Mesendoderm (in vitro differentiated cells): ENCODE measurements at regions not wholly inside any gene's neighbourhood (a gene's known extent, or its start where the extent isn't known, plus 50 kb on each side); places are given as distances from the start of the nearest gene placed in this dataset.
A peak's percentile ranks its signal among the peaks of the same experiment; 100 is the strongest.

ENCODE experiments used
- DNase-seq: peaks from one replicate; pipeline ENCODE4 v3.0.0; 2013
- H2AK5ac ChIP-seq: 2 replicates; pipeline ENCODE4 v1.6.1; 2013; ENCODE audit warnings: low read length, inconsistent platforms
- H2BK120ac ChIP-seq: 2 replicates; pipeline ENCODE4 v1.6.1; 2013; ENCODE audit warnings: low read depth, mild to moderate bottlenecking, low read length, moderate library complexity, mixed read lengths
- H2BK15ac ChIP-seq: replicated peaks from 2 replicates; pipeline ENCODE4 v1.6.1; 2013; ENCODE audit warnings: low read depth, mild to moderate bottlenecking, moderate library complexity
- H2BK5ac ChIP-seq: 2 replicates; pipeline ENCODE4 v1.6.1; 2013; ENCODE audit warnings: low read length, inconsistent platforms
- H3K18ac ChIP-seq: 2 replicates; pipeline ENCODE4 v1.6.1; 2013; ENCODE audit warnings: mild to moderate bottlenecking, low read length, mixed read lengths
- H3K23ac ChIP-seq: one replicate; pipeline ENCODE4 v1.6.1; 2013; ENCODE audit warnings: low read length
- H3K27ac ChIP-seq: 2 replicates; pipeline ENCODE4 v1.5.1; 2013; ENCODE audit warnings: low read depth, mild to moderate bottlenecking, inconsistent platforms, low read length, moderate library complexity
- H3K27me3 ChIP-seq: 2 replicates; pipeline ENCODE4 v1.6.1; 2013; ENCODE audit warnings: low read length, control low read depth, mild to moderate bottlenecking, inconsistent platforms; ENCODE audit not compliant: insufficient read depth, poor library complexity
- H3K36me3 ChIP-seq: 2 replicates; pipeline ENCODE4 v1.6.1; 2013; ENCODE audit warnings: low read length, inconsistent platforms; ENCODE audit not compliant: control insufficient read depth, insufficient read depth
- H3K4ac ChIP-seq: one replicate; pipeline ENCODE4 v1.6.1; 2013; ENCODE audit warnings: low read depth, mild to moderate bottlenecking, low read length, moderate library complexity
- H3K4me1 ChIP-seq: 2 replicates; pipeline ENCODE4 v1.6.1; 2013; ENCODE audit warnings: low read depth, low read length, inconsistent platforms; ENCODE audit not compliant: control insufficient read depth
- H3K4me2 ChIP-seq: 2 replicates; pipeline ENCODE4 v1.6.1; 2013; ENCODE audit warnings: low read length
- H3K4me3 ChIP-seq: 2 replicates; pipeline ENCODE4 v1.5.1; 2013; ENCODE audit warnings: mild to moderate bottlenecking, low read length
- H3K56ac ChIP-seq: one replicate; pipeline ENCODE4 v1.6.1; 2013; ENCODE audit warnings: low read length
- H3K79me1 ChIP-seq: 2 replicates; pipeline ENCODE4 v1.6.1; 2013; ENCODE audit warnings: low read length, inconsistent platforms
- H3K79me2 ChIP-seq: 2 replicates; pipeline ENCODE4 v1.6.1; 2013; ENCODE audit warnings: mild to moderate bottlenecking, low read length; ENCODE audit not compliant: control insufficient read depth, insufficient read depth
- H3K9ac ChIP-seq: 2 replicates; pipeline ENCODE4 v1.6.1; 2013; ENCODE audit warnings: low read length, inconsistent platforms
- H4K5ac ChIP-seq: one replicate; pipeline ENCODE4 v1.6.1; 2013; ENCODE audit warnings: low read length
- H4K8ac ChIP-seq: one replicate; pipeline ENCODE4 v1.6.1; 2013; ENCODE audit warnings: low read depth, mild to moderate bottlenecking, control low read depth, low read length, moderate library complexity
- WGBS: extraction: QIAGEN DNeasy Blood & Tissue Kit; methylation state at CpG from one replicate; pipeline ENCODE4 v1.1.7; 2013; ENCODE audit warnings: low lambda C conversion rate, missing lambda C conversion rate; ENCODE audit not compliant: insufficient coverage; ENCODE audit errors: extremely low coverage; 5-methylcytosine and 5-hydroxymethylcytosine counted together

DNA sequence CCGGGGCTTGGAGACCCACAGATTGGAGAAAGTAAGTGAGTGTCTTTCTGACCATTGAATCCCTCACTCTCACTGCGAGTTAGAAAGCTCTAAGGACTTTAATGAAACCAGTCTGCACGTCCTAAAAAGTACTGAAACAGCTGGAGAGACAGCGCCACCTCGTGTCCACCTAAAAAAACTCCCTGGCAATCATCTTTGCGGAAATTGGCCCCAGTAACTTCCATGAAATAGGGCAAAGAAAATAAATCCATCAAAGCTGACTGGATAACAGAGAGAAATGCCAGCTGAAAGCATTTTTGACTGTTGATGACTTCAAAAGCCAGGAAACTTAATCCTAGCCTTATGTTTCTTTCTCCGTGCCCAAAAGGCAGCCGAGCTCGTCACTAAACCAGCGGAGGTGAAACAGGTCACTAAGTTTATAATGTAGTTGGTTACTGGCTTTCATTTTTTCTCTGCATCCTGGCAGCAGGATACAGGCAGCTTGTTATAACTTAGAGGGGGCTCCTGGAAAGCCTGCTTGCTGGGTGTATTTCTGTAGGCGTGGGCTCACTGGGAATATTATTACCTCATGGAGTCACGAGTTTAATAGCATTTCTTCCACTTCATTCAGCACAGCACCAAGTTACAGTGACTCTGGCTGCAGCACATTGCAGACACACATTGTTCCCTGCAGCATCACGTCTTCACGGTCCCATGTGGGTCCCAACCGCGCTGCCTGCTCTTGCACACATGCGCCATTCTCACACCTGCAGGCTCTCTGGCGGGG is 266.5 kb downstream of the HRH4 start:
- H4K8ac ChIP-seq = no peak overlapping the region
- no peak overlapping the region for H2BK120ac ChIP-seq
- H3K56ac ChIP-seq = no peak overlapping the region
- peak; percentile 80 for DNase-seq
- WGBS = no CpG with 5 or more reads among the region's 18 CpGs
- no peak overlapping the region for H3K18ac ChIP-seq
- no peak overlapping the region for H2AK5ac ChIP-seq
- H3K9ac ChIP-seq = no peak overlapping the region
- no peak overlapping the region for H3K4ac ChIP-seq
- no peak overlapping the region for H2BK5ac ChIP-seq
- H3K36me3 ChIP-seq = no peaks in the 10 kb centered on the region
- no peaks in the 10 kb centered on the region for H3K79me2 ChIP-seq
- no peak overlapping the region for H2BK15ac ChIP-seq
- no peak overlapping the region for H3K4me3 ChIP-seq
- no peak overlapping the region for H3K23ac ChIP-seq
- H4K5ac ChIP-seq = no peak overlapping the region
- H3K4me2 ChIP-seq = no peak overlapping the region
- H3K27ac ChIP-seq = no peak overlapping the region
- H3K4me1 ChIP-seq = no peaks in the 10 kb centered on the region
- H3K27me3 ChIP-seq = no peaks in the 10 kb centered on the region
- H3K79me1 ChIP-seq = no peaks in the 10 kb centered on the region

DNA sequence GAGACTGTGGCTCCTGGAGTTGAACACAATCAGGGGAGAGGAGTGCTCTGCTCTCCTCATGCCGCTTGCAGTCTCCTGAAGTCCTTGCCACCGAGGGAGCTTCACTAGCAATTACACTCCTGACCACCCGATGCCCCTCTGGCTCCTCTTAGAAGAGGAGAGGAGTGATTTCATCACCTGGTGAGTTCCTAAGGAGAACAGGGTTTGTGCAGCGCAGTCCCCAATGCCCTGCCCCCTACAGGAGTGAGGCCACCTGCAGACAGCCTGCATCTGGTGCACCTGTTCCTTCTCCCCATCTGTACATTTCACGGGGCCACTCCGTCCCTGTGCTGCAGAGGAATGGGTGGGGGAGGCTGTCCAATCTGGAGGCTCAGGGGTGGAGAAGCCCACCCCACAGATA is 267.2 kb downstream of the HRH4 start:
- H3K4ac ChIP-seq = no peak overlapping the region
- H3K27me3 ChIP-seq = no peaks in the 10 kb centered on the region
- H3K79me2 ChIP-seq = no peaks in the 10 kb centered on the region
- no peak overlapping the region for H2BK5ac ChIP-seq
- WGBS = no CpG with 5 or more reads among the region's 6 CpGs
- H3K9ac ChIP-seq = no peak overlapping the region
- no peaks in the 10 kb centered on the region for H3K36me3 ChIP-seq
- peak; percentile 39 for DNase-seq
- no peak overlapping the region for H2BK15ac ChIP-seq
- no peak overlapping the region for H3K56ac ChIP-seq
- H4K8ac ChIP-seq = no peak overlapping the region
- no peaks in the 10 kb centered on the region for H3K79me1 ChIP-seq
- no peak overlapping the region for H3K27ac ChIP-seq
- no peak overlapping the region for H4K5ac ChIP-seq
- H3K23ac ChIP-seq = no peak overlapping the region
- no peak overlapping the region for H3K4me3 ChIP-seq
- no peak overlapping the region for H2AK5ac ChIP-seq
- H3K4me2 ChIP-seq = no peak overlapping the region
- H2BK120ac ChIP-seq = no peak overlapping the region
- no peaks in the 10 kb centered on the region for H3K4me1 ChIP-seq
- H3K18ac ChIP-seq = no peak overlapping the region

DNA sequence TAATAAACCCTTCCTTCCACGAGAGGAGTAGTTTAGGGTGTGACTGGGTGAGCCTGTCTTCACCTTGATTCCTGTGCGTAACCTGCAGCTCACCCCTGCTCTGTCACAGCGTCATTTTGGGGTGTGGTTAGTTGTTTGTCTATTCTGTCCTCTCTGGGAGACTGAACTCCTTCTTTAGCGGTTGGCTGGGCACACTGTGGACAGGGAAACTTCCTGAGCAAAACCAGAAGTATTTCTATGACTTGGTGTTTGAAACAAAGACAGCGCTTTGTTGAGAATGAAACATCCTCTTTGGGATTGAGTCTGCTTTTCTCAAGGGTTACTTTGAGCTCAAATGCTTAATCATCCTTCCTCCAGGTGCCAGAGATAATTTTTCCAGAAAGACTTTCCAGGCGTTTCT is 270.7 kb downstream of the HRH4 start:
- H4K5ac ChIP-seq = no peak overlapping the region
- H3K27ac ChIP-seq = no peak overlapping the region
- H3K36me3 ChIP-seq = no peaks in the 10 kb centered on the region
- no CpG with 5 or more reads among the region's 6 CpGs for WGBS
- no peak overlapping the region for H3K4ac ChIP-seq
- no peak overlapping the region for H2BK15ac ChIP-seq
- H4K8ac ChIP-seq = no peak overlapping the region
- H2AK5ac ChIP-seq = no peak overlapping the region
- no peak for DNase-seq
- H3K23ac ChIP-seq = no peak overlapping the region
- H3K27me3 ChIP-seq = no peaks in the 10 kb centered on the region
- H2BK120ac ChIP-seq = no peak overlapping the region
- no peak overlapping the region for H3K4me3 ChIP-seq
- no peak overlapping the region for H3K56ac ChIP-seq
- H3K79me2 ChIP-seq = no peaks in the 10 kb centered on the region
- no peak overlapping the region for H3K4me2 ChIP-seq
- no peak overlapping the region for H2BK5ac ChIP-seq
- H3K4me1 ChIP-seq = no peaks in the 10 kb centered on the region
- no peaks in the 10 kb centered on the region for H3K79me1 ChIP-seq
- no peak overlapping the region for H3K18ac ChIP-seq
- no peak overlapping the region for H3K9ac ChIP-seq

- no CpG with 5 or more reads among the region's 3 CpGs for WGBS
Observed at GRCh38 chr18:24731981-24732380, 271.5 kb downstream of the HRH4 start.

DNA sequence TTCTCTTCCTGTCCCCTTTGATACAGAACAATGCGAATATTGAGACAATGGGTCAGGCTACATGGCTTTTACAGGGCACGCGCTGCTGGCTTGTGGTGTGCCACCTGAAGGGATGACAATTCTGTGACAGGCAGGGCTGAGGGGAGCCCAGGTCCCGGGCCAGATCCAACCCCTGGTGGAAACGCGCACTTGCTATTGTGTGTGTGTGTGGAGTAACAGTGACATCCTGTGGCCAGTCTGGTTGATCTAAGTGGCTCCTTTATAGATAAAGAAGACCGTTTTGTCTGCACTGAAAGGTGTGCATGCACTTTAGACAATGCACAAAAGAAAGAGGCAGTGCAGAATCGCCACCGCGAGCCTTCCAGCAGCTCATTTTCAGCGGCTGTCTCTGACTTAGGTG is 273.6 kb downstream of the HRH4 start:
- no peak overlapping the region for H3K27ac ChIP-seq
- H3K23ac ChIP-seq = no peak overlapping the region
- no peaks in the 10 kb centered on the region for H3K79me1 ChIP-seq
- H3K36me3 ChIP-seq = no peaks in the 10 kb centered on the region
- no peak overlapping the region for H3K4me2 ChIP-seq
- H2BK5ac ChIP-seq = no peak overlapping the region
- no peak overlapping the region for H4K8ac ChIP-seq
- no peaks in the 10 kb centered on the region for H3K27me3 ChIP-seq
- WGBS = no CpG with 5 or more reads among the region's 11 CpGs
- H3K79me2 ChIP-seq = no peaks in the 10 kb centered on the region
- H3K4me1 ChIP-seq = no peaks in the 10 kb centered on the region
- no peak overlapping the region for H4K5ac ChIP-seq
- no peak overlapping the region for H2BK120ac ChIP-seq
- no peak overlapping the region for H3K9ac ChIP-seq
- no peak overlapping the region for H2AK5ac ChIP-seq
- DNase-seq = peak; percentile 55
- no peak overlapping the region for H3K4ac ChIP-seq
- no peak overlapping the region for H3K18ac ChIP-seq
- no peak overlapping the region for H3K56ac ChIP-seq
- H3K4me3 ChIP-seq = no peak overlapping the region
- no peak overlapping the region for H2BK15ac ChIP-seq

More at GRCh38 chr18:24731981-24732380, 271.5 kb downstream of the HRH4 start:
- Histone ChIP-seq H4K8ac (no peak overlapping the region), H3K4me3 (no peak overlapping the region), H2BK5ac (no peak overlapping the region), H4K5ac (no peak overlapping the region), H3K18ac (no peak overlapping the region), H3K56ac (no peak overlapping the region), H3K9ac (no peak overlapping the region), H3K23ac (no peak overlapping the region), H3K4me1 (no peaks in the 10 kb centered on the region), H3K36me3 (no peaks in the 10 kb centered on the region), H3K27ac (no peak overlapping the region), H2BK120ac (no peak overlapping the region), H2AK5ac (no peak overlapping the region), H3K79me2 (no peaks in the 10 kb centered on the region), H3K4ac (no peak overlapping the region), H2BK15ac (no peak overlapping the region), H3K4me2 (no peak overlapping the region), H3K79me1 (no peaks in the 10 kb centered on the region), H3K27me3 (no peaks in the 10 kb centered on the region)
- no peak for DNase-seq
